ENCODE measurements at regions not wholly inside any gene's neighbourhood (a gene's known extent, or its start where the extent isn't known, plus 50 kb on each side); places are given as distances from the start of the nearest gene placed in this dataset.

DNA sequence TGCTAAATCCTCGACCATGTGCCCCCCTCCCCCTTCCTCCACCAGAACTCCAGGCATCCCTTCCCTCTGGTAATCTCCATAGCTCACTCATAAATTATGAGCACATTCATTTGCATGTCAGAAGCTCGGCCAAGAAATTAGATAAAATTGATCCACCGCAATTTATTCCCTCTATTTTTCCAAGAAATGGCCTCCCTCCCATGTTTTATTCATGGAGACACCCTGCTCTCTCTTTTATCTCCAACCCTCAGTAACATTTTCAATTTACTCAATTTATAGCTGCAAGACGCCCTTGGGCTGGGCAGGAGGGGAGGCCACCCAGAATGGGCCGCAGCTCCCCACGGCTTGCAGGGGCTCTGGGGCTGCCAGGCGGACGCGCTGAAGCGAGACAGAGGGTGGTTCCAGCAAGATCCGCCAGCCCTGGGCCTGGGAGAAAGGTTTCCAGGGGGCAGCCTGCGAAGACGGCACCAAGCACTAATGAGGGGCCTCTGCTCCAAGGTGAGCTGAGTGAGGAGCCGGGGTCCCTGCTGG is 54.7 kb upstream of the ZNF423 start:
- DNase-seq: no peak

DNA sequence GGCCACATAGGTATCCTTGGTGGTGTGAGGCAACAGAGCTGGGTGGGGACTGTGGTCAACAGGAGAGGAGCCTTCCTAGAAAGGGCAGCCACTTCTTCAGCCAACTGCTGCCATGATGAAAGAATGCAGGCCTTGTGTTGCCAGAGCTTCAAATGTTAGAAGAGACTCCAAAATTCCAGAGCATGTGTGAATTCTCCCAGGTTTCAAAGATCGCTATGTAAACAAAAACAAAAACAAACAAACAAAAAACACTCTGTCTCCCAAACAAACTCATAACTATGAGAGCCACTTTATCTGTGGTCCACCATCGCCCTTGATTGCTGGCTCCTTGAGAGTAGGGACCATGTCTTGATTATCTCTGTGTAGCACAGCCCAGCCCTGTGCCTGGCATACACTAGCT is 55.5 kb upstream of the ZNF423 start:
- no peak for DNase-seq

DNA sequence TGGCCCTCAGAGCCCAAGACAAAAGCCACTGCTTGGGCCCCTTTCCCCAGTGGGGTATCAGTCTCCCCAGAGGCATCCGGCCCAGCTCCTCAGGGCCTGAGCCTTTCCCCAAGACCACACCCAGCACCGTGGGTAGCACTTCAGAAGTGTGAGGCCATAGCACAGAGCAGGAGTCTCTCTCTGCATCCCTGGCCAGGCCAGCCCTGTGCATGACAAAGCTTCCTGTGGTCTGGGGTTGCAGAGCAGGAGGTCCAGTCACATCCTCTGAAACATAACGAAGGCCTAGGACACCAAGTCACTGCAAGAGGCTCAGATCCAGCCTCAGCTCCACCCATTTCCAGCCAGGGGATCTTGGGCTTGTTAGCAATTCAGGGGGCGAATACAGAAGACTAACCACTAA is 56.8 kb upstream of the ZNF423 start:
- DNase-seq: no peak

DNA sequence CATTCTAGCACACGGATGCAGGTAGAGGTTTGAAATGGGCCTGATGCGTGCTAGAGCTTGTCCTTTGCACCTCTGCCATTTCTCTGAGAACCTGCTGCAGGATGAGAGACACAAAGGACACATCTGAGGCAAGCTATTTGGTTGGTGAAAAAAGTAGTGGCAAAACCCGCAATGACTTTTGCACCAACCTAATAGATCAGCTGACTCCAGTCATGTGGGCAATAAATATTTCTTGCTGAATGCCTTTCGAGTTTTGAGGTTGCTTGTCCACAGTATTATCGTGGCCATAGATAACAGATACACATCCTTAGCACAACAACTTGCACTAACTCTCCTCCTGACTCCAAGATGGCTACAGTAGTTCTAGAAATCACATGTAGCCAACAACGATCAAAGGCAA is 57.8 kb upstream of the ZNF423 start:
- DNase-seq: no peak

DNA sequence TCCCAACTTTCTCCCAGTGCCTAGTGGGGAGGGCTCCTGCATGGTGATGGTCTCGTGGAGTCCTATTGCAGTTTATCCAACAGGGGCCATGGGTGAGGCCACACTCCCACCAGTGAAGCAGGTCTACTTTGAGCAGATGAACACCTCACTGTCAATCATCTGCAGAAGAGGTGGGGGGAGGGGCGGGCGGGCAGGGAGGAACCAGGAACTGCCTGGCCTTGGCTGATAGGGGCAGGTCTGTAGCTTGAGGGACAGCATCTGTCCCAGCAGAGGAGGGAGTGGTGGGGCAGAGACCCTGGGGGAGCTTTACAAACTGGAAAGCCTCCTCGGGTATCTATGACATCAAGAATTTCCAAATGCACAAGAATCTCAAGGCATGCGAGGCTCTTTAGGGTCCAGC is 58.7 kb upstream of the ZNF423 start:
- DNase-seq: no peak

DNA sequence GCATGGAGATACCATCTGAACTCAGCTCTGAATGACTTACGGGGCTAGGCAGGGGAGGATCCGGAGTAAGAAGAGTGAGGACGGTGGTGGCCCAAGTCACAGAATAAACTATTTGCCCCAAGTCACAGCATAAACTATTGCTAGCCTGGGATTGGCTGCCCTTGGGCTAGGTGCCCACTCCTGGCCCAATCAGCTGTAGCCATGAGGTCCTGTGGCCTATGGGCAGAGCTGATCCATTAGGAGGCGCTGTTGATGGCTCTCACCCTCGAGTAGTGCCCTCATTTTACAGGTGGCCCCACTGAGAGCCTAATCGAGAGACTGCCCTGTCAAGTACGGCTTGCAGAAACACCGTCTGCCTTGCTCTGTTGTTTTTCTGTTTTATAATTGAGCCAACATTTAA is 62.3 kb upstream of the ZNF423 start:
- DNase-seq: no peak

DNA sequence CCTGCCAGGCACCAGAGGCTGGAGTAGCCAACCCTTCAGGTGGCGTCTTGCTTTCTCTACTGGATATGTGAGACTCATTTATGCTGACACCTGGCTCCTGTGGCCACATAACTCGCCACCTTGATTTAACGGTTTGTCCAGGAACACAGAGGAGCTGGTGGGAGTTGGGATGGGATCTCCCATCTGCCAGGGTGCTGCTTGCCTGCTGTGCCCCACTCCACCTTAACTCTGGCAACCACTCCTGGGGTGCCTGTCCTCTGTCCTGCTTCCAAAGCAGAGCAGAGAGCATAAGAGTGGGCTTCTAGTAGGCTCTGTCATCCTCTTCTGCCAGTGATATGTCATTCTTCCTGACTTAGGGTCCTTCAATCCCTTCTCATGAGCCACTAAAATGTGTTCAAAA is 63.4 kb upstream of the ZNF423 start:
- no peak for DNase-seq

DNA sequence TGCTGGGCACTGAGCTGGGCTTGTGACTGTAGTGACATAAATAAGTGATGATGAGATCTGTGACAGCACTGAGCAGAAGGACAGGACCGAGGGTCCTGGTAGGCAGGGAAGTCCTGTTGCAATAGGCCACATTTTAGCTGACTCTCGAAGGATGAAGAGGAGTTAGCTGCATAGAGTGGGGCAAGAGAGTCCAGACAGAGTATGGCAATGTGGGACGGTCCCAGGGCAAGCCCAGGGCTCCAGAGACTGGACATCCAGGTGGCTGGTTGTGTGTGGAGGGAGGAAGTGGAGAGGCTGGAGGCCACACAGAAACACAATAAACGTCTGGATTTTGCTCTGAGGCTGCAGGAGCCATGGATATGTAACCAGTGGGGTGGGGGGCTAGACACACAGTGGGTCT is 64.5 kb upstream of the ZNF423 start:
- DNase-seq: no peak

DNA sequence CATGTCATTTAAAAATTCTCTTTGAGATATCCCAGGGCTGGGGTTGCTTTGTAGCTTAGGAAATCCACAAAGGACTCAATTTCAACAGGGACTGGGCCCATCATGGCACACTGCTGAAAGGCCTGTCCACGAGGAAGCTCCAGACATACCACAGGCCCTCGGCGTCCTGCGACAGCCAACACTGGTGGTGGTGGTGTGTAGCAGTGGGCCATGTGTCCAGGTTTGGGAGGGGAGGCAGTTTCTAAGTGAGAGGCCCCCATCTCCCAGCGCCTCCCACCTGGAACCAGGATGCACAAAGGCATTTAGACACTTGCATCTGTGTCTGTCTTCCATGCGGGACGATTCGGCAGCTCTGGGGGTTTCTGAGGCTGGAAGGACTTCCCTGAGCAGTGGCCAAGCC is 65.2 kb upstream of the ZNF423 start:
- DNase-seq: no peak

DNA sequence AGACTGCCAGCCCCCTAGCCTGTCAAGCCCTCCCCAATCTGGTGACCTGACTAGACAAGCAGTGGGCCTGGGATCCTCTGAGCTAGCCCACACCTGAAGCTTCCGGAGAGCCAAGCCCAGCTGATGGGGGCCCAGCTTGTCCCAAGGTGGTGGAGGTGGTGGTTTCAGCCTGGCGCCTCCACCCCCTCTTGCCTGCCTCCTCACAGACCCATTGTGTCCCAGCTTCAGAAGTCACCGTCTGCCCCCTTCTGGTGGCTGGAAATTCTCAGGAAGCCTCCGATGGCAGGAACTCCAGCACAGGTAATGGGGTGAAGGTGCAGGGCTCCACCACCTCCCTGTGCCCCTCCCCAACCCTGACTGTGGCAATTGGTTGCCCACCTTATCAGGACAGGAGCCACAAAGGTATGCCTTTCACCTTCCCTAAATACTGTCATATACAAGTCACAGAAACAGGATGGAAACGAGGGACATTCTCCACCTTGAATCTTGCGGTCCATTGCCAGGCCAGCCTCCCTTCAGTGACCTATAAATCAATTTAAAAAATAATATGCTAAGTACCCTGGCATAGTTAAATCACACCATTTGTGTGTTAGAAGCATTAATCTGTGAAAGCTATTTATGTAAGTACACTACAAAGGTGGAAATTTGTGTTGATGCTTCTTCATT is 66.0 kb upstream of the ZNF423 start:
- peak; percentile 82 for DNase-seq

DNA sequence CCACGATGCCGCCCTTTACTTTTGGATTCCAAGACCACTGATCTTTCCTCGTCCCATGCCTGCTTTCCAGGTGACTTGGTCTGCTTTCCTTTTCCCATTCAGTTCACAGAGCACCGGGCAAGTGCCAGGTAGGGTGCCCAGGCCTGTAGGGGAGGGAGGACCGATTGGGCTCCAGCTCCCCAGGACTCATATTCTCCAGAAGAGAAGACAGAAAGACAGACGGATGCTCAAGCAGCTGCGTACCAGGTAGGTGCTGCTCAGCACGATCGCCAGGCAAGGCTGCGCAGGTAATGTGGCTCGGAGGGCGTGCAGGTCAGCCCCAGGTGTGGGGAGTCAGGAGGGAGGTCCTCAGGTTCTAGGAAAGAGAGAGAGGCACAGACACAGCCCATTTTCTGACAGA is 67.5 kb upstream of the ZNF423 start:
- DNase-seq: no peak

DNA sequence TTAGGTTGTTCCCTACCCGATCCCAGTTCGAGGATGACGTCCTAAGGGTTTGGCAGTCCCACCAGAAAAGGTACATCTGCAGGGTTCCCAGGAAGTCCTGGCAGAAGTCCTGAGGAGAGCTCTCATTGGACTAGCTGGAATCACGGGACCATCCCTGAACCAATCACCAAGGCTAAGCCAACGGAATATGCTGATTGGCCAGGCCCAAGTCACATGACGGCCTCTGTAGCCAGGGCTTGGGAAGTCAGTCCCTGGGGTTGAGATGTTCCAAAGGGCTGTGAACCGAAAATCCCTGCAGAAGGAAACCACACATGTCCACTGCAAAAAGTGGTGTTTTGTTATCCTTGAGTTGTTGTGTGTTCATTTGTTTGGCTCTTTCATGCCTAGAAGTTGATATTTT is 68.2 kb upstream of the ZNF423 start:
- DNase-seq: peak; percentile 8

DNA sequence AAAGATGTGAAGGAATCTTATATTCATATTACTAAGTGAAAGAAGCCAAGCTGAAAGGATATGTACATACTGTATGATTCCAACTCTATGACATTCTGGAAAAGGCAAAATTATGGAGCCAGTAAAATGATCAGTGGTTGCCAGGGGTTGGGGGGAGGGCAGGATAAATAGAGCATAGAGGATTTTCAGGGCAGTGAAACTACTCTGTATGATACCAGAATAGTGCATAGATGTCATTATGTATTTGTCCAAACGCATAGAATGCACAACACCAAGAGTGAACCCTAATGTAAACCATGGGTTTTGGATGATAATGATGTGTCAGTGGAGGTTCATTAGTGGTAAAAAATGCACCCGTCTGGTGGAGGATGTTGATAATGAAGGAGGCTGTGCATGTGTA is 71.0 kb upstream of the ZNF423 start:
- no peak for DNase-seq

DNA sequence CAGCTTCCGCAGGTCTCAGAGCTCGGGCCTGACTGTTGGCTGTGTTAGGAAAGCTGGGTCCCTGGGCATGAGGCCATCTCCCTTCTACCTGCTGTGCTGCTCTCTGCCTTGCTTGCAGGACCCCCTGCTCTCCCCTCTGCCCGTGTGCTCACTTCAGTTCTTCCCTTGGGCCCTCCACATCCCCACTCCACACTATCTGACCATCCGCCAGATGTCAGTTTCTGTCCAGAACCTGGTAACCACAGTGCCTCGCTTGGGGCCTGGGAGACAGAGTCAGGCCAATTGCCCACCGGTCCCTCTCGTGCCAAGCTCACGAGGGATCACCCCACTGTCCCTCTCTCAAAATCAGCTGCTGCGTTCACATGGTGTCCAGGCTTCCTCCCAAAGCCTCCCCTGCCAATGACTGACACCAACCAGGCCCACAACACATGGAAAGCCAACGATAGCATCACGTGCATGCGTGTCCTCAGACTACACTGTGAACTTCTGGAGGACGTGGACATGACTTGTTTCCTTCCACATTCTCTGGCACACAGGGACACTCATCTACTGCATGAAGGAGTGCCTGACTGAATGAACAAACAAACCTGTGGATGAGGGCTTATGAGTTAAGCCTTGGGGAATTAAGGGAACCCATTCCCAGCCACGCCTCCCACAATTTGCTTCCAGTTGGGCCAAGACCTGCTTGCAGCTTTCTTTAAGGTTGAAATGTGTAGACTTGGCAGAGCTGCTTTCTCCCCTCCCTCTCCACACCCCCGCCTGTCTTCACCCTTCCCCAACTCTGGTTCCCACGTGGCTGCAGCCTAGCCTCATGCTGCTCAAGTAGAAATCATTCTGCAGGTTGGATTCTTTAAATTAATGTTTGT is 72.5 kb upstream of the ZNF423 start:
- DNase-seq: no peak

DNA sequence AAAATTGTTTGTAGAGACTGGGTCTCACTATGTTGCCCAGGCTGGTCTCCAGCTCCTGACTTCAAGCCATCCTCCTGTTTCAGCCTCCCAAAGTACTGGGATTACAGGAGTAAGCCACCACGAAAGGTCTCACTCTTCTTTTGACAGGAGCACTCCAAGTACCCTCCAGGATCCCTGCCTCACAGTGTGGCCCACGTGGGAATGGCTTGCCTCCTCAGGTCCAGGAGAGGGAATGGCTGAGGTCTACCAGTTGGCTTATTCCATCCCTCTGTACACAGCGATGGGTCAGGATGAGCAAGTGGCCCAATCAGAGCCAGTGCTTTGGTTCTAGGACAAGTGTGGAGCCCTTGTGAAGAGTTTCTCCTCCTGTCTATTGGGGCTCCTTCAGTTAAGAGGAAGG is 73.7 kb upstream of the ZNF423 start:
- DNase-seq: no peak

DNA sequence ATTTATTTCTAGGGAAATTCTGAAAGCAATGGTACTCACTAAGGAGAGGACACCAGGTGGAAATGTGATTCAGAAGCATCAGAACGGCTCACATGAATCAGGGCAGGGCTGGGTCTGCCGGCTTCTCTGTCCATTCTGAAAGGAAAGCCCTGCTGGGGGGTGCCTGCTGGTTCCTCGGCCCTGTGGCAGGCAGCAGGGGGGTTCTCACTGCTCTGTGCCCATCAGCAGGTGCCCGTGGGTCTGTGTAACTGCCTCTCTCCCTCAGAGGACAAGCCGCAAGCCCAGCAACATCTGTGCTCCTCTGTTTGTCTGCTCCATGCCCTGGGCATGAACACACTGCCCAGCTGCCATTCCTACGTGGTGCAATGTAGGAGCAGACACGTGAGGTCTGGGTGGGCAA is 74.9 kb upstream of the ZNF423 start:
- no peak for DNase-seq

DNA sequence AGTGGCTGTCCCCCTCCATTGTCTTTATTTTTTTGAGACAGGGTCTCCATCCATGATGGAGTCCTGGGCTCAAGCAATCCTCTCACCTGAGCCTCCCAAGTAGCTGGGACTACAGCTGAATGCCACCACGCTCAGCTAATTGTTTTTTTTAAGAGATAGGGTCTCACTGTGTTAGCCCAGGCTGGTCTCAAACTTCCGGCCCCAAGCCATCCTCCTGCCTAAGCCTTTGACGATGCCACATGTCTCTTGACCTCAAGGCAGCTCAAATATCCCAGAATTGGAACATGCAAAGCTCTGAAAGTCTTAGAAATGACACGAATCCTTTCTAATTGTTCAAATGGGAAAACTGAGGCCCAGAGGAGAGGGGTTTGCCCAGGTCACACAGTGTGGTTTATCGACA is 75.4 kb upstream of the ZNF423 start:
- DNase-seq: no peak

DNA sequence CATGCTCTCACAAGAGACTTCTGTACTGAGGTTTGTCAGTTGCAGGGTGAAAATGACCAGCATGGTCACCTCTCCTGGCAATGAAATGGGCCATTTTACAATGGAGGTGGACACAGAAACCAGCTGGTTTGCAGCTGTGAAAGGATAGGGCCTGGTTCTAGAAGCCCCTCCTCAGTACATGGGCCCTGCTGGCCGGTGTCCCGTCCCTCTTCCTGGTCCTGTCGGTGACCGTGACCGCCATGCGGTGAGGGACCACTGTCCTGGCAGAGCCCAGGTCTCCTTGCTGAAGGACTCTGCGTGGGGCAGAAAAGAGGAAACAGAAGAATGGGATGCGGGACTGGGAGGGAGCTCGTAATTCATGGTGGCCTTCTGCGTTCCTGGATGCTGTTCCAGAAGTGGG is 76.0 kb upstream of the ZNF423 start:
- no peak for DNase-seq

DNA sequence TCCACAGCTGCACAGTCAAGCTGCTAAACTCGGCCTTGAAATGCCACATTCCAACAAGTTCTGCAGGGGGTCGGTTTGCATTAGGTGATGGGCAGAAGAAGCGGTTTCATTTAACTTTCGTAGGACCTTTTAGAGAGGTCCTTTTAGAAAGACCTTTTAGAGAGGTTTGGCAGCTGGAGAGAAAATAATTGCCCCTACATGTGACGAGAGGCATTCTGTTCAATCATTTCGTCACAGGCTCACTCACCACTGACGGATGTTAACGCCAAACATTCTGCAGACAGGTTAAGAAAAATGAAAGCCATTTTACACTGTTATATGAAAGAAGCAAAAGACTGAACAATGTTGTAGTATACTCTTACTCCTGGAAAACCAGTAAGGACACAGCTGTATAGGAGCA is 76.5 kb upstream of the ZNF423 start:
- DNase-seq: no peak

DNA sequence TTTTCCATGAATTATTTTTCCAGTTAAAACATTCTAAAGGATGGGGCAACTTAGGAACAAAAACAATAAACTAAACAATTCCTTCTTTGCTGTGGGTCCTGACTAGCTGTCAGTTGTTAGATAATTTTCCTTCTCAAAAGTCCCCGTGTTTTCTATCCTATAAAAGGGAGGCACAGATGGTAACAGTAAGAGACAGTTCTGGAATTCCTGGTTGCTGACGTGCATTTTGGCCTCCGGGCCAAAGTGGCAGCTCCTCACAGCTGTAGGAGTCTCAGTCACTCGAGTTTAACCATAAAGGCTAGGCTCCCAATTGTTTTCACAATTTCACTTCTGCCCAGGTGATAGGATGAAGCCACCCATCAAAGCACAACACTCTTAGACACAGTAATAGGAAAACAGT is 77.0 kb upstream of the ZNF423 start:
- no peak for DNase-seq

DNA sequence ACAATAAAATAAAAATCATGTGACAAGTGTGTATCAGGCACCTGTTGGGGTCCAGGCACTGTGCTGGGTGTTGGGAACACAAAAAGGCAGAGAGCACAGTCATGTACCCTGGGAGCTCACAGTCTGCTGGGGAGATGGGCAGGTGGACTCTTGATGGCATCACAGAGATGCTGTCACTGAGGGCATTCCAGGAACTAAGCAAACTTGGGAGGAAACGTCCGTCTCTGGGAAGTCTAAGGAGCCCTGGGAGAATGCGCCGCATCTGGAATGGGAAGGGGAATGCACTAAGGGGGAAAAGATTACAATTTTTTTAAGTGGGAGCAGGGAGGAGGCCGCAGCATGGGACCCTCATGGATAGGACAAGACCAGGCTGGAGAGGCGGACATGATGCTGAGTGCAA is 80.9 kb upstream of the ZNF423 start:
- no peak for DNase-seq

DNA sequence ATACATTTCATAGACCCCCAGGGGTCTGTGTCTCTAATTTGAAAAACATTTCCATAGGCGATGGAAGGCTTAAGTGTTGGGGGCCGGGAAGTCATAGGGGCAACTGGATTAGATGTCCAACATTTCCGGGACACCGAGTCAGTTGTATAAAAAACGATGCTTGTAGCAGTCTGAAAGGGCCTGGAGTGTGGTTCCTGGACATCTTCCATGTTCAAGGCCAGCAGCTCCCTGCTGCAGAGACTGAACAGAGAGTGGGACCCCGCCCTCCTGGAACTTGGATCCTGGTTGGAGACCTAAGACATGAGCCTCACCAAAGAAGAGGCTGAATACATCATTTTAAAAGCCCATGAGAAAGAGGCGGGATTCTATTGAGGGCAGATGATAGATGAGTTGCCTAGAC is 82.0 kb upstream of the ZNF423 start:
- no peak for DNase-seq

DNA sequence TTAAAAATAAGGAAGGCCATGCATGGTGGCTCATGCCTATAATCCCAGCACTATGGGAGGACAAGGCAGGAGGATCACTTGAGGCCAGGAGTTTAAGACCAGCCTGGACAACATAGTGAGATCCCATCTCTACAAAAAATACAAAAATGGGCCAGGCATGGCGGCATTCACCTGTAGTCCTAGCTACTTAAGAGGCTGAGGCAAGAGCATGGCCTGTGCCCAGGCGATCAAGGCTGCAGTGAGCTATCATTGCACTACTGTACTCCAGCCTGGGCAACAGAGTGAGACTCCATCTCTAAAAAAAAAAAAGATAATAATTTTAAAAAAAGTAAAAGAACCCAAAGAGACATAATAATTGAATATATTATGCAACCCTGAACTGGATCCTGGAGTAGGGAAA is 83.6 kb upstream of the ZNF423 start:
- DNase-seq: no peak

DNA sequence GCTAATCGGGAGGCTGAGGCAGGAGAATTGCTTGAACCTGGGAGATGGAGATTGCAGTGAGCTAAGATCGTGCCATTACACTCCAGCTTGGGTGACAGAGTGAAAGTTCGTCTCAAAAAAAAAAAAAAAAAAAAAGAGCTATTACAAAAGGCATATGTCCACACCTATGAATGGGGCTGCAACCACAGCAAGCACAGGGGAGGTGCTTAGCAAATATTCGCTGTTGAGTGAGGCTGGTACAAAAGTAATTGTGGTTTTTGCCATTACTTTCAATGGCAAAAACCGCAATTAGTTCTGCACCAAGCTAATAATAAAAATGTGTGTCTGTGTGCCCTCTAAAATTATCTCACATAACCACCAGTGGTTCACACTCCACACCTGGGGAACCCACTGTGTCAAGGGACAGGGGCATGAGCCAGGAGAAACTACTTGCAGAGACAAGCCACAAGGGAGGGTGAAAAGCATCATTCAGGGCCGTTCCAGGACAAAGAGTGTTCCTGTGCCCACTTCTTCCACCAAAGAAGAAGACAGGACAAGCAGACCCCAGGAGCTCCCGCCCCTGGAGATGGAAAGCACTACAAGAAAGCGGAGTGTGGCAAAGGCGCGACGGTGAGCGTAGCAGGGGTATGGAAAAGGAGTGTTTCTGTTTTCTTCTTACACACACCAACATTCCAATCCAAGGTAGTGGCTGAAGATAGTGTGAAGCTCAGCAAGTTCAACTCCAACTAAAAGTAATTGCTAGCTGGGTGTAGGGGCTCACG is 84.4 kb upstream of the CNEP1R1 start:
- DNase-seq: no peak

Data from dermis blood vessel endothelial cell (primary cell).